ENCODE measurements at regions not wholly inside any gene's neighbourhood (a gene's known extent, or its start where the extent isn't known, plus 50 kb on each side); places are given as distances from the start of the nearest gene placed in this dataset.
A peak's percentile ranks its signal among the peaks of the same experiment; 100 is the strongest.

DNA sequence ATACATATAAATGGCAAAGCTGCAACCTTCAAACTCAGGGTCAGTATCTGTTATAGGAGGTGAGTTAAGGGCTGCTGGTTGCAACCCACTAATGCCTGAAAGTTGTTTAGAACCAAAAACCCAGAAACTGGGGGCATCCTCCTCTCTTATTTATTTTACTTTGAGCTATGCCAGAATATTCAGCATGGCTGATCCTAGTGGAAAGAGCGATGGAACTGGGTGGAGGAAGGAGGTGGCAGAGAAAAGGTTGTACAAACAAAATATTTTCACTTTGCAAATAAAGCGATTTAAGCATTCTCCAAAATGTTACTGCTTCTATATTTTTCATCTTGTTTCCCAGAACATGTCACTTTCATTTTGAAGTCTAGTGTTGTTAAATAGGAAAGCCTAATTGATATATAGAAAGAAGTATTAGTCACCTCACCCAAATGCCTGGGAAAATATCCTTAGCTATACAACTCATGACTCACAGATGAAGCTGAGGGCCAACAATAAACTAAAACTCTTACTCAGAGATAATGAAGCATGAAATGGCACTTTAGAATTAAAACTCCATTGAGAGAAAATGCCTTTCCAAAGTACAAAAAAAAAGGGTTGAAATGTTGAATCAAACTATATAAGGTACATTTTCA is 251.4 kb upstream of the UBE2E3 start:
- Histone ChIP-seq H3K4me3 (ENCODE audit: insufficient read depth, low read depth, low read length) (peak overlapping the region; percentile 39; the same call in 1 of the 2 replicates), H4K91ac (ENCODE audit: insufficient read depth, low read depth, low read length) (peak overlapping the region; percentile 64), H2BK120ac (ENCODE audit: low read depth, low read length) (peak overlapping the region; percentile 94), H2BK5ac (ENCODE audit: low read depth, low read length, poor library complexity, severe bottlenecking) (peak overlapping the region; percentile 86), H3K4me1 (ENCODE audit: control insufficient read depth, insufficient read depth, low read length) (peaks cover 3% of the 10 kb centered on the region; the same call in 1 of the 2 replicates), H2AK9ac (replicated peaks; ENCODE audit: low read depth, low read length, poor library complexity) (no peak overlapping the region), H3K14ac (replicated peaks; ENCODE audit: low read depth, low read length) (peak overlapping the region; percentile 10; the same call in 1 of the 2 replicates), H2AFZ (replicated peaks; ENCODE audit: low read length, poor library complexity) (no peak overlapping the region), H3K23ac (ENCODE audit: low read depth, low read length) (0 out of 2 replicates have a peak overlapping the region, but pooled peaks have one; percentile 21), H2BK15ac (ENCODE audit: low read depth, low read length) (peak overlapping the region; percentile 18; the same call in 1 of the 3 replicates), H3K18ac (ENCODE audit: low read depth, low read length) (peak overlapping the region; percentile 89; the same call in 1 of the 2 replicates), H3K9me1 (ENCODE audit: insufficient read depth, low read length) (no peaks in the 10 kb centered on the region), H2BK20ac (ENCODE audit: low read depth, low read length) (peak overlapping the region; percentile 86), H3K27ac (ENCODE audit: insufficient read depth, low read length) (peak overlapping the region; percentile 30; the same call in 1 of the 2 replicates), H4K5ac (ENCODE audit: low read depth, low read length) (peak overlapping the region; percentile 2; the same call in 1 of the 2 replicates), H2AK5ac (ENCODE audit: low read depth, low read length) (no peak overlapping the region), H3K79me1 (ENCODE audit: low read depth in 1 of 2, low read length in 2 of 2) (no peaks in the 10 kb centered on the region), H3K56ac (ENCODE audit: extremely low read depth, insufficient read depth, low read length) (peak overlapping the region; percentile 19; the same call in 1 of the 2 replicates), H3K27me3 (ENCODE audit: control insufficient read depth, insufficient read depth, low read length) (no peaks in the 10 kb centered on the region), H3K4ac (ENCODE audit: low read depth, low read length) (peak overlapping the region; percentile 68), H4K20me1 (ENCODE audit: insufficient read depth, low read length) (no peaks in the 10 kb centered on the region), H4K8ac (ENCODE audit: low read depth in 2 of 2, low read length in 2 of 2) (peak overlapping the region; percentile 38 to 71; a peak in 3 of 4 replicates), H3K4me2 (ENCODE audit: low read depth, low read length) (peak overlapping the region; percentile 99), H3K36me3 (ENCODE audit: control insufficient read depth, insufficient read depth, low read length) (no peaks in the 10 kb centered on the region), H3K9me3 (ENCODE audit: control insufficient read depth, insufficient read depth, low read length) (no peaks in the 10 kb centered on the region), H3K9ac (ENCODE audit: low read depth, low read length) (peak overlapping the region; percentile 4; the same call in 1 of the 2 replicates)
- WGBS, 2 experiments (ENCODE audit: extremely low coverage in 2 of 2, insufficient read length in 1 of 2), result no CpG with 5 or more reads among the region's 2 CpGs
- in situ Hi-C loops (cut with MboI; ENCODE audit: low sequenced_read_pairs) (no loop called here), intact Hi-C loops (cut with micrococcal nuclease) (loop anchor here (2.0 kb wide), 1 partner anchor 24 kb away; no protein-coding TSS in a partner anchor), dilution Hi-C loops (cut with HindIII; ENCODE audit: low sequenced_read_pairs, unreplicated experiment) (no loop called here)
- no TSS peak for BruUV-seq (replicated peaks)
- DNase-seq, result peak; percentile 94
- peak; percentile 92 for ATAC-seq (ENCODE audit: low read depth)
- ChIA-PET POLR2A (ENCODE audit: unreplicated experiment) (no interaction called here), CTCF (interaction anchor here (0.5 to 1.1 kb wide), 4 partner anchors 11 to 525 kb away, joined by 3 read pairs; no protein-coding TSS in a partner anchor)
- TF ChIP-seq NFE2L2 (IDR thresholded peaks at IDR 0.05; ENCODE audit: low read depth, low read length) (peak; percentile 87), FOS (IDR thresholded peaks at IDR 0.05; ENCODE audit: low read depth, low read length) (peak; percentile 98), SMC3 (IDR thresholded peaks at IDR 0.05; ENCODE audit: low read depth, low read length) (no peak), BHLHE40 (IDR thresholded peaks at IDR 0.05; ENCODE audit: low read depth, low read length) (peak; percentile 46; the same call in 1 of the 2 replicates), MAFK (IDR thresholded peaks at IDR 0.05; ENCODE audit: low read depth, low read length) (peak; percentile 62), CEBPB (IDR thresholded peaks at IDR 0.05; ENCODE audit: low read depth, low read length) (no peak)
